NCI-H345 (cell line): ENCODE measurements at regions not wholly inside any gene's neighbourhood (a gene's known extent, or its start where the extent isn't known, plus 50 kb on each side); places are given as distances from the start of the nearest gene placed in this dataset.

Experiments used
- DNase-seq: peaks from one replicate; lab custom pipeline; 2025; lab: John Stamatoyannopoulos, UW

- no peak for DNase-seq
These were observed 70.5 kb upstream of the SPTLC1 start for GRCh38 chr9:92185681-92186080.

DNA sequence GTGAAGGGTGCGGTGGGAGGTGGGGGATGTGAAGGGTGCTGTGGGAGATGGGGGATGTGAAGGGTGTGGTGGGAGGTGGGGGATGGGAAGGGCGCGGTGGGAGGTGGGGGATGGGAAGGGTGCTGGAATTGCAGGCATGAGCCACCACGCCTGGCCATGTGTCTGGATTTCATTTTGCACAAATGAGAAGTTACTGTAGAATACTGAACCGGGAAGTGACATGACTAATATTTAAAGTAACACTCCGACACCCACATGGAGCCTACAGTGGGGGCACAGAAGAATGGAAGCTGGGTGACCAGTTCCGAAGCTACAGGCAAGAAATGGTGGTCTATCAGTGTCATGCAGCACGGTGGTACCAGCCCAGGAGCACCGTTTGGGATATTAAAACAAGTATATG lies 69.9 kb upstream of the SPTLC1 start:
- DNase-seq = no peak

DNA sequence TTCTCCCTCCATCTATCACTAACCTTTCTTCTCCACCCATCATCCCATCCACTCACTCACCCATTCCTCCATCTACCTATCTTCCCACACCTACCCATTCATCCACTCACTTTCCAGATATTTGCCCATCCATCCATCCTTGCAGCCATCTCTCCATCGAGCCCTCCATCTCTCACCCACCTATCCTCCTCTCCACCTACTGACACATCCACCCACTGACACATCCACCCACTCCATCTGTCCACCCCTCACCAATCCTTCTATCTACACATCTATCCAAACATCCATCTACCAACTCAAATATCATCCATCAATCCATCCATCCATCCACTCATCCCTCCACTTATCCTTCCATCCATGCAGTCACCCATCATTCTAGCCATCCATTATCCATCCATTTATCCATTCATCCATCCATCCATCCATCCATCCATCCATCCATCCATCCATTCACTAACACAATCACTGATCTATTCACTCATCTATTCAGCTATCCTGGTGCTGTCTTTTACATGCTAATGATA lies 68.9 kb upstream of the SPTLC1 start:
- no peak for DNase-seq

GRCh38 chr9:92183449-92183848 lies 68.2 kb upstream of the SPTLC1 start:
- DNase-seq = no peak

GRCh38 chr9:92181296-92181695 lies 66.1 kb upstream of the SPTLC1 start:
- no peak for DNase-seq

DNA sequence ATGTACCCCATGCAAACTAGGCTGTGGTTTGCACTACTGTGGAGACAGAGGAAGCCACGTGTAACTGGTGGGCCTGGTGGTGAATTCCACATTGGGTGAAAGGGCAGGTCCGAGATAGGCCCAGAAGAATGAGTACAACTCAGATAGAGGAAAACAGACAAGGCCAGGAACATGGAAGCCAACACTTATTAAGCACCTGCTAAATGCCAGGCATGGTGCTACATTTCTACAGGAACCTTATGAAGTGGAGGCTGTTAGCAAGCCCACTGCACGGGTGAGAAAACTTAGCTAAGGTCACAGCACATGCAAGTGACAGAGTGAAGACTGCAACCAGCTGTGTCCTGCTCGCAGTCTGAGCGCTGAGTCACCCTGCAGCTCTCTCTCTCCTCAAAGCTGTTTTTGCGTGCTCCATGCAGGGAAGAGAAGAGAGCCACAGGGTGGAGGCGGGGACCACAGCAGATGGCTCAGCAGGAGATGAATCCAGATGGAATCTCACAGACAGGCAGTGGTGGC lies 65.5 kb upstream of the SPTLC1 start:
- peak; percentile 44 for DNase-seq

GRCh38 chr9:92180002-92180400 lies 64.8 kb upstream of the SPTLC1 start:
- no peak for DNase-seq

- DNase-seq = no peak
These were observed 64.2 kb upstream of the SPTLC1 start for GRCh38 chr9:92179286-92180001.

DNA sequence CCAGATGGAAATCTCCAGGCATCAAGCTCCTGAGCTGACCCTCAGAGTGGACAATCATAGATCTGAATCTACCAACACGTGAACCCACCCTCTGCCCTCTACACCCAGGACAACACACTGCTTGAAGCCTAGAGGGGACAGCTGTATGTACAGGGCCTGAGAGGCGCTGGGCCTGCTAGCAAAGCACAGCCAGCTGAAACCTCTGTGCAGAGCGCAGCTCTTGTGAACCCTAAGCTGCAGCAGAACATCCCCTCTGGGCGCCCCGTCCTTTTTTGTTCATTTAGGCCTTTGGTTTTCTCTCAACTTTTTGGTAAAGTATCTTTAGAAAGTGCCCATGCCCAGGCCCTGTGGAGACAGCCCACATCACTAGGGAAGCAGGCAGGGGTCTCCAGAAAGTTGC lies 62.4 kb upstream of the SPTLC1 start:
- DNase-seq = no peak

- no peak for DNase-seq
These were observed 61.6 kb upstream of the SPTLC1 start for GRCh38 chr9:92176800-92177185.

DNA sequence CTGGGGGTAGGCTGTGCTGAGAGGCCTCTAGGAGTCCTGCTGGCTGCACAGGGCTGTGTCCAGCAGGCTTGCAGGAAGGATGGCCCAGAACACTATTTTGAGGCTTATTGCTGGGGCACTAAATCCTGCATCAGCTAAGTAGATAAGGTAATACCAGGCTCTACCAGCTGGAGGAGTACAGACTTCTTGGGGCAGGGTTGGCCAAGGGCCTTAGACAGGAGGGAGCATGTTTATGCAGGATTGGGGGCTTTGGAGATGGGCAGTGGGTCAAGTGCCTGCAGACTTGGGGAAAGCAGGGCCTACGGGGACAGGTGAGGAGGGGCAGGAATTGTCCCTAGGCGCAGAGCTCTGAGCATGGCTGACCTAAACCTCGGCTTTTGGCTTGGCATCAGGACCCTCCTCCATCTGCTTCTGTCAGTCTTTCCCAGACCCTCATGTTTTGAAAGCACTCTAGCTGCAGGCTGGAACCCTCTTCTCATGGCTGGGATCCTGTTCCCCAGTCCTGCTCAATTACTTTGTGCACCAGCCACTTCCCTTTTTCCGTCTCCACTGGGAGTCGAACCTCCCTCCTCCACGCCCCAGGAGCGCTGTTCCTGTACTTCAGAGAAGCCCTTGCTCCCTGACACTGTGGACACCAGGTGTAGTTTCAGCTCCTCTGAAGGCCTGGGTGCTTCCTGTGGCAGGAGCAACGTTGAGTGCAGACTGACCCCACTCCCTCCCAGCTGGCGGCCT lies 61.0 kb upstream of the SPTLC1 start:
- DNase-seq = no peak

DNA sequence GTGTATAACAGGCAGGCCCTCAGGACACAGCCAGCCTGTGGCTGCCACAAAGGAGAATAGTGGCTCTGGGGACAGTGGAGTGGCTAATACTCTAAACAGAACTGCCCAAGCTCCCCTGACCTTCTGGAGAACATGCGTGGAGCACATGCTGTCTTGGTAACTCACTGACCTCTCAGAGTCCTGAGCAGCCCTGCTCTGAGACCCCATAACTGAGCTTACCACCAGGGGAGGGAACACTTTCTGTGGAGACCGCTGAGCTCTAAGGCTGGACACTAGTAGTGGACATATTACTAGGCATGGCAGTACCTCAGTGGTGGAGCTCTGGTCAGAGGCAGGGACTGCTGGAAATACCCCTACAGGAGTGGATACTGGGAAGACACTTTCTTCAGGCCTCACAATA lies 60.2 kb upstream of the SPTLC1 start:
- DNase-seq = no peak

DNA sequence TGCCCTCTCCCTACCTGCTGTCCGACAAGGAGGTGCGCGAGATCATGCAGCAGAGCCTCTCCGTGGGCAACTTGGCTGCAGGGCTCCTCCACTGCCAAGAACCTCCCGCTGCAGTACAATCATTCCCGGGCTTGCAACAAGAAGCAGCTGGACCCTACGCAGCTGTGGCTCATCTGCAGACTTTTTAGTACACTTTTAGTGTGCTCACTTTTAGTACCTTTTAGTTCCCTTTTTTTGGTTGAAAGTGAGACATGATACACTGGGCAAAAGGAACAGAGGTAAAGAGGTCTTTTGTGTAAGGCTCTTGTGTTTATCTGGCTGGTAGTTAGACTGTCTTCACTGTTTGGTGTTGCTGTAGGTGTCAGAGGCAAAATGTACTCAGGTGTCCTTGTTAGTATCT lies 58.1 kb upstream of the SPTLC1 start:
- no peak for DNase-seq

GRCh38 chr9:92171822-92172221 lies 56.6 kb upstream of the SPTLC1 start:
- peak; percentile 24 for DNase-seq

DNA sequence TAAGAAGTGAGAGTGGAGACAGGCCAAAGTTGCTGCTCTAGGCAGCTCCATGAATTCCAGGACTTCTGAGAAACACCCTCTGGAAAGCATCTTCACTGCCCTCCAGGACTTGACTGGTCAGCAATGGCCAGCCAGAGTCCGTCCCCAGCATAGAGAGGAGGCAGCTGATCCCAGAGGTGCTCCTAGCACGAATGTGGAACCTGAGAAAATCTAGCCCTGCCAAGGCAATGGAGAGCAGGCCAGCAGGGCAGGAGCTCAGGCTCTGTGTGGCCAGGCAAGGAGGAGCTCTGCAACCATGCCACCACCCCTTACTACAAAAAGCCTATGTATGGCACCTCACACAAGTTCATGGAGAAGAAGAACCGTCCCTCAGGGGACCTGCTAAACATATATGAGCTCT lies 56.1 kb upstream of the SPTLC1 start:
- no peak for DNase-seq

GRCh38 chr9:92170848-92171247 lies 55.6 kb upstream of the SPTLC1 start:
- no peak for DNase-seq

DNA sequence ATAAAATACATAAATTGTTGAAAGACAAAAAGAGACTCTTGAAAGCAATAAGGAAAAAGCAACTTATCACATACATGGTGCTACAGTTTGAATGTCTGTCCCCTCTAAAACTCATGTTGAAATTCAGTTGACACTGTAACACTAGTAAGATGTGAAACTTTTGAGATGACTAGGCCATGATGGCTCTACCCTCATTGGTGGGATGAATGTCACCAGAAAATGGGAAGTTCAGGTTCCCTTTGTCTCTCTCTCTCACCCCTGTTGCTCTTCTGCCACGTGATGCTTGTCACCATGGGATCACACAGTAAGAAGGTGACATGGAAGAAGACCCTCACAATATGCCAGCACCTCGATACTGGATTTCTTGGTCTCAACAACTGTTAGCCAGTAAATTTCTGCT lies 50.3 kb upstream of the SPTLC1 start:
- no peak for DNase-seq
